ENCODE measurements at regions not wholly inside any gene's neighbourhood (a gene's known extent, or its start where the extent isn't known, plus 50 kb on each side); places are given as distances from the start of the nearest gene placed in this dataset.

DNA sequence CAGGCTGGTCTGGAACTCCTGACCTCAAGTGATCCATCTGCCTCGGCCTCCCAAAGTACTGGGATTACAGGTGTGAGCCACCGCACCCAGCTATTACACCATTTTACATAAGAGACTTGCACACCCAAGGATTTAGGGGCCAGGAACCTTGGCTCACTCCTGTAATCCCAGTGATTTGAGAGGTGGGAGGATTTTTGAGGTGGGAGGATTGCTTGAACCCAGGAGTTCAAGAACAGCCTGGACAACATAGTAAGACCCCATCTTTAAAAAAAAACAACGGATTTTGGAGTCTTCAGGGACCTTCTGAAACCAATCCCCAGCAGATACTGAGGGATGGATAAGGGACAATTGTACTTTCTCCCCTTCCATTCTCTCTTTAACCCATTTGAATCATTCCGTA, 55.3 kb upstream of the PIM1 start:
- TF ChIP-seq POLR2AphosphoS5 (IDR thresholded peaks at IDR 0.05) (no peak), CTCF (IDR thresholded peaks at IDR 0.05) (no peak)

All from sigmoid colon (tissue), 4 donors.